ENCODE measurements at regions not wholly inside any gene's neighbourhood (a gene's known extent, or its start where the extent isn't known, plus 50 kb on each side); places are given as distances from the start of the nearest gene placed in this dataset.

- Histone ChIP-seq H3F3A (ENCODE audit: insufficient read depth, low read length, poor library complexity, severe bottlenecking) (no peaks in the 10 kb centered on the region), H3K36me3 (ENCODE audit: insufficient read depth, low read length) (no peaks in the 10 kb centered on the region), H3K27ac (ENCODE audit: low read length) (no peak overlapping the region), H2AFZ (ENCODE audit: low read depth, low read length) (no peak overlapping the region), H3K27me3 (ENCODE audit: insufficient read depth, low read depth, low read length) (no peaks in the 10 kb centered on the region), H3K9ac (ENCODE audit: low read length) (no peak overlapping the region), H3K79me2 (replicated peaks; ENCODE audit: insufficient read depth, low read length) (no peaks in the 10 kb centered on the region), H3K9me3 (ENCODE audit: low read length) (no peaks in the 10 kb centered on the region), H3K9me2 (ENCODE audit: insufficient read depth, low read length) (no peaks in the 10 kb centered on the region), H3K4me3 (ENCODE audit: low read length) (peak overlapping the region; percentile 9), H4K20me1 (ENCODE audit: insufficient read depth) (no peaks in the 10 kb centered on the region), H3K4me2 (ENCODE audit: low read length) (no peak overlapping the region)
- TF ChIP-seq EP300 (conservative IDR thresholded peaks at IDR 0.05; ENCODE audit: poor library complexity, severe bottlenecking), result no peak
Measured at GRCh38 chr5:122585371-122585770, 189.5 kb upstream of the SNX2 start.

GRCh38 chr5:122586351-122586750 is 188.5 kb upstream of the SNX2 start:
- no peak overlapping the region for H2AFZ ChIP-seq (ENCODE audit: low read depth, low read length)
- H3K9ac ChIP-seq (ENCODE audit: low read length), result no peak overlapping the region
- no peaks in the 10 kb centered on the region for H4K20me1 ChIP-seq (ENCODE audit: insufficient read depth)
- H3K9me3 ChIP-seq (ENCODE audit: low read length), result no peaks in the 10 kb centered on the region
- H3K79me2 ChIP-seq (replicated peaks; ENCODE audit: insufficient read depth, low read length), result no peaks in the 10 kb centered on the region
- no peaks in the 10 kb centered on the region for H3K27me3 ChIP-seq (ENCODE audit: insufficient read depth, low read depth, low read length)
- no peaks in the 10 kb centered on the region for H3F3A ChIP-seq (ENCODE audit: insufficient read depth, low read length, poor library complexity, severe bottlenecking)
- H3K27ac ChIP-seq (ENCODE audit: low read length), result no peak overlapping the region
- no peak overlapping the region for H3K4me3 ChIP-seq (ENCODE audit: low read length)
- H3K9me2 ChIP-seq (ENCODE audit: insufficient read depth, low read length), result no peaks in the 10 kb centered on the region
- TF ChIP-seq MXI1 (conservative IDR thresholded peaks at IDR 0.05; ENCODE audit: poor library complexity, severe bottlenecking) (no peak), EP300 (conservative IDR thresholded peaks at IDR 0.05; ENCODE audit: poor library complexity, severe bottlenecking) (no peak), POLR2AphosphoS5 (IDR thresholded peaks at IDR 0.05) (no peak), EZH2 (IDR thresholded peaks at IDR 0.05; ENCODE audit: borderline replicate concordance, insufficient read depth, low read length, poor library complexity, severe bottlenecking) (no peak), RAD21 (conservative IDR thresholded peaks at IDR 0.05) (no peak), TAF1 (IDR thresholded peaks at IDR 0.05; ENCODE audit: low read depth) (no peak), SMC3 (conservative IDR thresholded peaks at IDR 0.05; ENCODE audit: poor library complexity) (no peak)
- TF ChIP-seq, protein P1, sequence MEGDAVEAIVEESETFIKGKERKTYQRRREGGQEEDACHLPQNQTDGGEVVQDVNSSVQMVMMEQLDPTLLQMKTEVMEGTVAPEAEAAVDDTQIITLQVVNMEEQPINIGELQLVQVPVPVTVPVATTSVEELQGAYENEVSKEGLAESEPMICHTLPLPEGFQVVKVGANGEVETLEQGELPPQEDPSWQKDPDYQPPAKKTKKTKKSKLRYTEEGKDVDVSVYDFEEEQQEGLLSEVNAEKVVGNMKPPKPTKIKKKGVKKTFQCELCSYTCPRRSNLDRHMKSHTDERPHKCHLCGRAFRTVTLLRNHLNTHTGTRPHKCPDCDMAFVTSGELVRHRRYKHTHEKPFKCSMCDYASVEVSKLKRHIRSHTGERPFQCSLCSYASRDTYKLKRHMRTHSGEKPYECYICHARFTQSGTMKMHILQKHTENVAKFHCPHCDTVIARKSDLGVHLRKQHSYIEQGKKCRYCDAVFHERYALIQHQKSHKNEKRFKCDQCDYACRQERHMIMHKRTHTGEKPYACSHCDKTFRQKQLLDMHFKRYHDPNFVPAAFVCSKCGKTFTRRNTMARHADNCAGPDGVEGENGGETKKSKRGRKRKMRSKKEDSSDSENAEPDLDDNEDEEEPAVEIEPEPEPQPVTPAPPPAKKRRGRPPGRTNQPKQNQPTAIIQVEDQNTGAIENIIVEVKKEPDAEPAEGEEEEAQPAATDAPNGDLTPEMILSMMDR (IDR thresholded peaks at IDR 0.05; ENCODE audit: poor library complexity, severe bottlenecking), result no peak
- TF ChIP-seq, protein P2, sequence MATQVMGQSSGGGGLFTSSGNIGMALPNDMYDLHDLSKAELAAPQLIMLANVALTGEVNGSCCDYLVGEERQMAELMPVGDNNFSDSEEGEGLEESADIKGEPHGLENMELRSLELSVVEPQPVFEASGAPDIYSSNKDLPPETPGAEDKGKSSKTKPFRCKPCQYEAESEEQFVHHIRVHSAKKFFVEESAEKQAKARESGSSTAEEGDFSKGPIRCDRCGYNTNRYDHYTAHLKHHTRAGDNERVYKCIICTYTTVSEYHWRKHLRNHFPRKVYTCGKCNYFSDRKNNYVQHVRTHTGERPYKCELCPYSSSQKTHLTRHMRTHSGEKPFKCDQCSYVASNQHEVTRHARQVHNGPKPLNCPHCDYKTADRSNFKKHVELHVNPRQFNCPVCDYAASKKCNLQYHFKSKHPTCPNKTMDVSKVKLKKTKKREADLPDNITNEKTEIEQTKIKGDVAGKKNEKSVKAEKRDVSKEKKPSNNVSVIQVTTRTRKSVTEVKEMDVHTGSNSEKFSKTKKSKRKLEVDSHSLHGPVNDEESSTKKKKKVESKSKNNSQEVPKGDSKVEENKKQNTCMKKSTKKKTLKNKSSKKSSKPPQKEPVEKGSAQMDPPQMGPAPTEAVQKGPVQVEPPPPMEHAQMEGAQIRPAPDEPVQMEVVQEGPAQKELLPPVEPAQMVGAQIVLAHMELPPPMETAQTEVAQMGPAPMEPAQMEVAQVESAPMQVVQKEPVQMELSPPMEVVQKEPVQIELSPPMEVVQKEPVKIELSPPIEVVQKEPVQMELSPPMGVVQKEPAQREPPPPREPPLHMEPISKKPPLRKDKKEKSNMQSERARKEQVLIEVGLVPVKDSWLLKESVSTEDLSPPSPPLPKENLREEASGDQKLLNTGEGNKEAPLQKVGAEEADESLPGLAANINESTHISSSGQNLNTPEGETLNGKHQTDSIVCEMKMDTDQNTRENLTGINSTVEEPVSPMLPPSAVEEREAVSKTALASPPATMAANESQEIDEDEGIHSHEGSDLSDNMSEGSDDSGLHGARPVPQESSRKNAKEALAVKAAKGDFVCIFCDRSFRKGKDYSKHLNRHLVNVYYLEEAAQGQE (IDR thresholded peaks at IDR 0.05; ENCODE audit: borderline replicate concordance), result no peak
- H3K4me2 ChIP-seq (ENCODE audit: low read length), result no peak overlapping the region
- H3K36me3 ChIP-seq (ENCODE audit: insufficient read depth, low read length), result no peaks in the 10 kb centered on the region

GRCh38 chr5:122591828-122592227 is 183.1 kb upstream of the SNX2 start:
- Histone ChIP-seq H3K4me3 (ENCODE audit: low read length) (no peak overlapping the region), H3K9me2 (ENCODE audit: insufficient read depth, low read length) (no peaks in the 10 kb centered on the region), H3K9me3 (ENCODE audit: low read length) (no peaks in the 10 kb centered on the region), H3K27me3 (ENCODE audit: insufficient read depth, low read depth, low read length) (no peaks in the 10 kb centered on the region), H3F3A (ENCODE audit: insufficient read depth, low read length, poor library complexity, severe bottlenecking) (no peaks in the 10 kb centered on the region), H3K36me3 (ENCODE audit: insufficient read depth, low read length) (no peaks in the 10 kb centered on the region), H3K4me2 (ENCODE audit: low read length) (no peak overlapping the region), H4K20me1 (ENCODE audit: insufficient read depth) (no peaks in the 10 kb centered on the region), H3K27ac (ENCODE audit: low read length) (no peak overlapping the region), H3K79me2 (replicated peaks; ENCODE audit: insufficient read depth, low read length) (no peaks in the 10 kb centered on the region), H3K9ac (ENCODE audit: low read length) (no peak overlapping the region), H2AFZ (ENCODE audit: low read depth, low read length) (no peak overlapping the region)
- TF ChIP-seq, protein P2 (IDR thresholded peaks at IDR 0.05; ENCODE audit: borderline replicate concordance), result no peak
- TF ChIP-seq, protein P1 (IDR thresholded peaks at IDR 0.05; ENCODE audit: poor library complexity, severe bottlenecking), result no peak
- TF ChIP-seq SMC3 (conservative IDR thresholded peaks at IDR 0.05; ENCODE audit: poor library complexity) (no peak), POLR2AphosphoS5 (IDR thresholded peaks at IDR 0.05) (no peak)

All from neural cell (in vitro differentiated cells).